ENCODE measurements at regions not wholly inside any gene's neighbourhood (a gene's known extent, or its start where the extent isn't known, plus 50 kb on each side); places are given as distances from the start of the nearest gene placed in this dataset.

DNA sequence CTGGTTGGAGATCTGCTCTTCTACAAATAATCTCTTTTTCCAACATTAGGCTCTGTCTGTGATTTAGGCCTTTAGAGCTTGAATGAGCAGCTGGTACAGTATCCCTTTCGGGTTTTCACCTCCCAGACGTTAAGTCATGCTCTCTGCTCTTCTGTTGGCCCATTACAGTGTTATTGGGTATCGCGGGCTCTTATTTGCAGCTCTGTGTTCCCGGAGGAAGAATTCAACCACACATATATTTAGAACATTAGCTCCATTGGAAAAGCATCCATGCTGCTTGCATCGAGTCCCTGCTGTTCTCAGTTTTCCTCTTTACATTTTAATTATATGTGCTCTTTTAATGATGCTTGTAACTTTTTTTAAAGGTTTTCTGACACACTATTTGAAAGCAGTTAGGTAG lies 278.0 kb upstream of the ADCY2 start:
- Histone ChIP-seq H3K4me3 (replicated peaks in 1 of 3; ENCODE audit: low read depth in 2 of 3, low read length in 3 of 3) (no peak overlapping the region), H3K27ac (ENCODE audit: low read depth in 1 of 2, low read length in 2 of 2) (no peak overlapping the region), H3K4me2 (replicated peaks; ENCODE audit: extremely low read depth, low read length, poor library complexity, severe bottlenecking) (no peak overlapping the region), H3K27me3 (ENCODE audit: control insufficient read depth in 2 of 2, insufficient read depth in 2 of 2, low read length in 2 of 2) (no peaks in the 10 kb centered on the region), H3K9me3 (replicated peaks in 1 of 2; ENCODE audit: control insufficient read depth in 1 of 2, insufficient read depth in 1 of 2, low read length in 2 of 2) (peaks cover 0 to 2% of the 10 kb centered on the region in 2 donors), H4K20me1 (ENCODE audit: insufficient read depth, low read length) (no peaks in the 10 kb centered on the region), H3K79me2 (ENCODE audit: insufficient read depth, low read length) (no peaks in the 10 kb centered on the region), H2AFZ (ENCODE audit: insufficient read depth, low read depth, low read length, poor library complexity, severe bottlenecking) (no peak overlapping the region), H3K9ac (ENCODE audit: insufficient read depth, low read length, poor library complexity, severe bottlenecking) (no peak overlapping the region), H3K4me1 (ENCODE audit: control insufficient read depth in 1 of 2, insufficient read depth in 2 of 2, low read length in 2 of 2) (no peaks in the 10 kb centered on the region), H3K36me3 (replicated peaks in 1 of 2; ENCODE audit: control insufficient read depth in 1 of 2, insufficient read depth in 2 of 2, low read length in 2 of 2) (no peaks in the 10 kb centered on the region)
- no peaks in the 10 kb centered on the region for H3K36me3 Mint-ChIP-seq
- peaks cover 2 to 12% (median 3%) of the 10 kb centered on the region in 7 donors for H3K9me3 Mint-ChIP-seq
- TF ChIP-seq, protein P1, sequence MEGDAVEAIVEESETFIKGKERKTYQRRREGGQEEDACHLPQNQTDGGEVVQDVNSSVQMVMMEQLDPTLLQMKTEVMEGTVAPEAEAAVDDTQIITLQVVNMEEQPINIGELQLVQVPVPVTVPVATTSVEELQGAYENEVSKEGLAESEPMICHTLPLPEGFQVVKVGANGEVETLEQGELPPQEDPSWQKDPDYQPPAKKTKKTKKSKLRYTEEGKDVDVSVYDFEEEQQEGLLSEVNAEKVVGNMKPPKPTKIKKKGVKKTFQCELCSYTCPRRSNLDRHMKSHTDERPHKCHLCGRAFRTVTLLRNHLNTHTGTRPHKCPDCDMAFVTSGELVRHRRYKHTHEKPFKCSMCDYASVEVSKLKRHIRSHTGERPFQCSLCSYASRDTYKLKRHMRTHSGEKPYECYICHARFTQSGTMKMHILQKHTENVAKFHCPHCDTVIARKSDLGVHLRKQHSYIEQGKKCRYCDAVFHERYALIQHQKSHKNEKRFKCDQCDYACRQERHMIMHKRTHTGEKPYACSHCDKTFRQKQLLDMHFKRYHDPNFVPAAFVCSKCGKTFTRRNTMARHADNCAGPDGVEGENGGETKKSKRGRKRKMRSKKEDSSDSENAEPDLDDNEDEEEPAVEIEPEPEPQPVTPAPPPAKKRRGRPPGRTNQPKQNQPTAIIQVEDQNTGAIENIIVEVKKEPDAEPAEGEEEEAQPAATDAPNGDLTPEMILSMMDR (IDR thresholded peaks at IDR 0.05), result no peak
- no peak overlapping the region for H3K4me3 Mint-ChIP-seq
- H3K4me1 Mint-ChIP-seq, result no peaks in the 10 kb centered on the region
- intact Hi-C loops (cut with micrococcal nuclease), result no loop called here
- peaks cover 0 to 1% (median 1%) of the 10 kb centered on the region in 3 donors for H3K27me3 Mint-ChIP-seq (ENCODE audit: low read depth in 3 of 3)
- no peak overlapping the region for H3K27ac Mint-ChIP-seq
- 89% methylated on average over 3 of the region's 6 CpGs for WGBS (ENCODE audit: insufficient coverage)
- DNase-seq, result no peak

DNA sequence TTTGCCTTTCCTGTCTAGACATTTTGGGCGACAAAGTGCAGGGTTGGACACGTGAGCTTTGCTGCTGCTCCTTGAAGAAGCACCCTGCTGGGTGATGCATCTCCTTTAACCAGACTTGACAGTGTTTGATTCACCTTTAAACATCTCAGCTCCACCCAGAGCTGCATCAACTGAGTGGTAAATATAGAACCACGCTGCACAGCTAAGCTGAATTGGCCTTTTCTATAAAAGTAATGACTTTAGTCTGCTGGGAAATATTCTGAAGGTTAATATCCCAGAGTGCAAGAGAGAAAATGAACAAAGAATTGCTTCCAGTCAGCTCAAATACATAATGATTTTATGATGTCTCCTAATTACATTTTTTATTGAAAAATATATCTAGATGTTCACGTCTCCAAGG lies 264.3 kb upstream of the ADCY2 start:
- H3K27me3 Mint-ChIP-seq (ENCODE audit: low read depth in 3 of 3), result peaks cover 0 to 1% (median 0%) of the 10 kb centered on the region in 3 donors
- Histone ChIP-seq H4K20me1 (ENCODE audit: insufficient read depth, low read length) (no peaks in the 10 kb centered on the region), H3K27ac (ENCODE audit: low read depth in 1 of 2, low read length in 2 of 2) (no peak overlapping the region), H3K79me2 (ENCODE audit: insufficient read depth, low read length) (no peaks in the 10 kb centered on the region), H3K36me3 (replicated peaks in 1 of 2; ENCODE audit: control insufficient read depth in 1 of 2, insufficient read depth in 2 of 2, low read length in 2 of 2) (no peaks in the 10 kb centered on the region), H3K9ac (ENCODE audit: insufficient read depth, low read length, poor library complexity, severe bottlenecking) (no peak overlapping the region), H3K4me2 (replicated peaks; ENCODE audit: extremely low read depth, low read length, poor library complexity, severe bottlenecking) (no peak overlapping the region), H3K4me3 (replicated peaks in 1 of 3; ENCODE audit: low read depth in 2 of 3, low read length in 3 of 3) (no peak overlapping the region), H2AFZ (ENCODE audit: insufficient read depth, low read depth, low read length, poor library complexity, severe bottlenecking) (no peak overlapping the region), H3K9me3 (replicated peaks in 1 of 2; ENCODE audit: control insufficient read depth in 1 of 2, insufficient read depth in 1 of 2, low read length in 2 of 2) (peaks cover 8 to 10% of the 10 kb centered on the region in 2 donors), H3K4me1 (ENCODE audit: control insufficient read depth in 1 of 2, insufficient read depth in 2 of 2, low read length in 2 of 2) (no peaks in the 10 kb centered on the region), H3K27me3 (ENCODE audit: control insufficient read depth in 2 of 2, insufficient read depth in 2 of 2, low read length in 2 of 2) (no peaks in the 10 kb centered on the region)
- no peak for DNase-seq
- WGBS (ENCODE audit: insufficient coverage), result 86% methylated on average over 2 of the region's 4 CpGs
- no peaks in the 10 kb centered on the region for H3K4me1 Mint-ChIP-seq
- TF ChIP-seq, protein P1 (IDR thresholded peaks at IDR 0.05), result no peak
- H3K9me3 Mint-ChIP-seq, result peaks cover 7 to 23% (median 16%) of the 10 kb centered on the region in 7 donors
- no peak overlapping the region for H3K4me3 Mint-ChIP-seq
- H3K27ac Mint-ChIP-seq, result no peak overlapping the region
- no peaks in the 10 kb centered on the region for H3K36me3 Mint-ChIP-seq
- intact Hi-C loops (cut with micrococcal nuclease), result no loop called here
